ENCODE measurements at regions not wholly inside any gene's neighbourhood (a gene's known extent, or its start where the extent isn't known, plus 50 kb on each side); places are given as distances from the start of the nearest gene placed in this dataset.

GRCh38 chr1:90100566-90100965, 105.7 kb downstream of the ZNF326 start:
- TF ChIP-seq CTCF (IDR thresholded peaks at IDR 0.05) (no peak), POLR2A (IDR thresholded peaks at IDR 0.05) (no peak)

All from breast epithelium (tissue), 3 donors.